RWPE1 (cell line): ENCODE measurements at regions not wholly inside any gene's neighbourhood (a gene's known extent, or its start where the extent isn't known, plus 50 kb on each side); places are given as distances from the start of the nearest gene placed in this dataset.
"Not testable (repeated sequence)": the region's sequence is repeated elsewhere in the genome, so short reads cannot be mapped to it uniquely, and the experiment has no call there.

ENCODE experiments used
- CTCF ChIA-PET: fragments of 350-600 bp; sonication (Branson Sonifier 250); formaldehyde crosslinking; extraction: SDS; loops from one replicate; lab custom pipeline; 2021; lab: Yijun Ruan, JAX
- POLR2A ChIA-PET: fragments of 400-600 bp; formaldehyde crosslinking; extraction: SDS; loops from one replicate; lab custom pipeline; 2020; ENCODE audit warnings: antibody characterized with exemption; ENCODE audit not compliant: low non-redundant PET; lab: Yijun Ruan, JAX
- DNase-seq: peaks from one replicate; pipeline ENCODE4 v3.0.0; 2012; ENCODE audit warnings: low spot score
- H3K27ac ChIP-seq: fragments of 450-650 bp; 2 replicates; pipeline ENCODE4 v1.5.1; 2017
- TF ChIP-seq, protein P1 (sequence below): fragments of 450-650 bp; conservative IDR thresholded peaks from 2 replicates; pipeline ENCODE4 v1.5.1; 2017; ENCODE audit warnings: low read depth, mild to moderate bottlenecking

DNA sequence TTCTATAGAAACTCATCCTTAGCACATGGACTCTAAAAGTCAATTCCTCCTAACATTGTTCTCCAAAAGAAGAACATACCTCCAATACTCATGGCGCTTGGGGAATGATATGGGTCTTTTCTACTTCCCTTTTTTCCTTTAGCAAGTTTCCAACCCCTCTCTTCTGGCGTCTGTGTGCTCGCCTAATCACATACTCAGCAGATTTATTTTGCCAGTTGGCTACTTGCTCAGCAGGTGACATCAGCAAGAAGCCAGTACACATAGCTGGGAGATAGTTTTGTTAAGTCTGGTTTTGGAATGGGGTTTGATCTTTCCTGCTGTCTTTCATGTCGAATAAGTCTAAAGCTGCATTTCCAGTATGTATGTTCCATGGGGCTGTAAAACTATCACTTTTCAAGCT is 193.8 kb downstream of the POM121L12 start:
- DNase-seq, result no peak
- no peak overlapping the region for H3K27ac ChIP-seq
- POLR2A ChIA-PET, result no interaction called here
- TF ChIP-seq, protein P1, sequence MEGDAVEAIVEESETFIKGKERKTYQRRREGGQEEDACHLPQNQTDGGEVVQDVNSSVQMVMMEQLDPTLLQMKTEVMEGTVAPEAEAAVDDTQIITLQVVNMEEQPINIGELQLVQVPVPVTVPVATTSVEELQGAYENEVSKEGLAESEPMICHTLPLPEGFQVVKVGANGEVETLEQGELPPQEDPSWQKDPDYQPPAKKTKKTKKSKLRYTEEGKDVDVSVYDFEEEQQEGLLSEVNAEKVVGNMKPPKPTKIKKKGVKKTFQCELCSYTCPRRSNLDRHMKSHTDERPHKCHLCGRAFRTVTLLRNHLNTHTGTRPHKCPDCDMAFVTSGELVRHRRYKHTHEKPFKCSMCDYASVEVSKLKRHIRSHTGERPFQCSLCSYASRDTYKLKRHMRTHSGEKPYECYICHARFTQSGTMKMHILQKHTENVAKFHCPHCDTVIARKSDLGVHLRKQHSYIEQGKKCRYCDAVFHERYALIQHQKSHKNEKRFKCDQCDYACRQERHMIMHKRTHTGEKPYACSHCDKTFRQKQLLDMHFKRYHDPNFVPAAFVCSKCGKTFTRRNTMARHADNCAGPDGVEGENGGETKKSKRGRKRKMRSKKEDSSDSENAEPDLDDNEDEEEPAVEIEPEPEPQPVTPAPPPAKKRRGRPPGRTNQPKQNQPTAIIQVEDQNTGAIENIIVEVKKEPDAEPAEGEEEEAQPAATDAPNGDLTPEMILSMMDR, result no peak
- CTCF ChIA-PET, result no interaction called here

DNA sequence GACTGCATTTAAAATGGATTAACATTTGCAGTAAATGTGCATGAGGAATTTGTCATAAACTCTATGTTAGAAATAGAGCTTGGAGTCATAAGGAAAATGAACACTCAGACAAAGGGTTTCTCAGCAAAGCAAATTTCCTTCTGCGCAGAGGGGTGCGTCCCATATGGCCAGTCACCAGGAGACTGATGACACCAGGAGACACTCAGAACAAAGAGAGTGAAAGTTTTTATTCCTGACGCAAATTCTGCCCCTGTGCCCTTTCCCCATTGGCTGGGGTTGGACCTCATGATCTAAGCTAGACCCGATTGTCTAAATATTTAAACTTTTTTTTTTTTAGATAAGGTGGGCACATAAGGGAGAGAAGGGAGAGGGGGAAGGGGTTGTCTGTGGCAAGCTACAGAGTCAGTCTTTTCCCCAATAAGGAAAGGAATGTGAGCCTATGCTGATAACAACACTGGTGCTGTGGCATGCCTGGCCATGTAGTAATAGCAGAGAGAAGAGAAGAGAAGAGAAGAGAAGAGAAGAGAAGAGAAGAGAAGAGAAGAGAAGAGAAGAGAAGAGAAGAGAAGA is 202.0 kb downstream of the POM121L12 start:
- TF ChIP-seq, protein P1, result no peak
- ChIA-PET CTCF (interaction anchor here (0.6 kb wide), 1 partner anchor 99 kb away, joined by 3 read pairs; no protein-coding TSS in a partner anchor), POLR2A (no interaction called here)
- no peak overlapping the region for H3K27ac ChIP-seq
- DNase-seq, result no peak

DNA sequence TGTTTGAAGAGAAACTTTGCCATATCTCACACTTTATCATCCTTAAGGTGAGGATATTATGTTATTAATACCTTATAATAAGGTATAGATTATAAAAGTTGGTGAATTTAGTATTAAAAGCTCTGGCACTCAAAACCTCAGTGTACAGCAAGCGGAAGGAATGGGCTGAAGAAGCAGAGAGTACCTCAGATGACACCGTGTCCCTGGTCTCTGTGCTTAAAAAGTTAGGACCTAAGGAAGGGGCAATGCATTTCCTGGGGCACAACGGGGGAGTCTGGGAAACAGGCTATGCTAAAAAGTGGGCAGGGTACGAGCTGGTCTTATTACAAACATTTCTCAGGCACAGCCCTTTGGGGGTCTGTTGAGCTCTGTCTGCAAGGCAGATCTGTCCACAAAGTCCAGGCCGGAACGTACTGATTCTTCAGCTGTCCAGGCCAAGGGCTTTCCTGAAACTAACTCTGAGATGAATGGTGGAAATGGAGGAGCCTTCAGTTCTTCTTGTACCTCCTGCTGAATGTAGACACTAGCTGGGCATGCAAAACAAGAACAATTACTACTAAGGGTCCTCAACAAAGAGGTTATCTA is 202.7 kb downstream of the POM121L12 start:
- ChIA-PET POLR2A (no interaction called here), CTCF (no interaction called here)
- TF ChIP-seq, protein P1, result no peak
- H3K27ac ChIP-seq, result no peak overlapping the region
- no peak for DNase-seq

DNA sequence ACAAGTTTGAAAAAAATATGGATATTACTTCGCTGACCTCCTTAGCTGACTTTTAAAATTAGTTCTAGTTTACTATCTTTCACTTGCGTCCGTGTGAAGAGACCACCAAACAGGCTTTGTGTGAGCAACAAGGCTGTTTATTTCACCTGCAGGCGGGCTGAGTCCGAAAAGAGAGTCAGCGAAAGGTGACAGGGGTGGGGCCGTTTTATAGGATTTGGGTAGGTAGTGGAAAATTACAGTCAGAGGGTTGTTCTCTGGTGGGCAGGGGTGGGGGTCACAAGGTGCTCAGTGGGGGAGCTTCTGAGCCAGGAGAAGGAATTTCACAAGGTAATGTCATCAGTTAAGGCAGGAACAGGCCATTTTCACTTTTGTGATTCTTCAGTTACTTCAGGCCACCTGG is 203.7 kb downstream of the POM121L12 start:
- CTCF ChIA-PET, result not testable (repeated sequence)

DNA sequence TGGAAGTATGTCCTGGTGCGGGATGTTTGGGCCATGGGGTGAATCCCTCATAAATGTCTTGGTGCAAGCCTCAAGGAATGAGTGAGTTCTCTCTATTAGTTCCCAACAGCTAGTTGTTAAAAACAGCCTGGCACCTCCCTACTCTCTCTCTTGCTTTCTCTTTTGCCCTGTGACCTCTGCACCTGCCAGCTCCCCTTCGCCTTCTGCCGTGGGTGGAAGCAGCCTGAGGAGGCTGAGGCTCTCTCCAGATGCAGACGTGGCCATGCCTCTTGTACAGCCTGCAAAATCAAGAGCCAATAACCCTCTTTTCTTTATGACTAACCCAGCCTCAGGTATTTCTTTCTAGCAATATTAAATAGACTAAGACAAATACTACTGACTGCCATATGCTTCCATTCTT is 210.3 kb downstream of the POM121L12 start:
- TF ChIP-seq, protein P1, result no peak
- POLR2A ChIA-PET, result no interaction called here
- DNase-seq, result no peak
- no peak overlapping the region for H3K27ac ChIP-seq
- CTCF ChIA-PET, result interaction anchor here (0.6 kb wide), 1 partner anchor 331 kb away, joined by 3 read pairs; no protein-coding TSS in a partner anchor

More for the DNA sequence above, 203.7 kb downstream of the POM121L12 start:
- DNase-seq, H3K27ac ChIP-seq, POLR2A ChIA-PET: not testable (repeated sequence)

DNA sequence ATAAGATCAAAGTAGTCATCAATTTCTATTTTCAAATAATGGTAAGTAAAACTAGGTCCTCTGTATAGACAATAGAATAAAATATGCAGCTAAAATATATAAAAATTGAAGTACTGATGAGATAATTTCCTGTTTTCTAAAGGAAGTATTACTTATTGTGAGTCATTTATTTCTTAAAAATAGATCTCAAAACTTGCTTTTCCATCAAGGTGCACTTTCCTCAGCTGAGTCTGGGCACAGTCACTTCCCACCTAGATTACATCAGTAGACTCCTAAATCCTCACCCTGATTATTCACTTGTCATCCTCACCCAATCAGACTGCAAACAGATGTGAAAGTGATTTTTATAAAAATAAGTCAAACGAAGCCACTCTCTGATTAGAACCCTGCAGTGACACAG is 211.5 kb downstream of the POM121L12 start:
- POLR2A ChIA-PET, result no interaction called here
- TF ChIP-seq, protein P1, result no peak
- no peak overlapping the region for H3K27ac ChIP-seq
- no peak for DNase-seq
- CTCF ChIA-PET, result no interaction called here

DNA sequence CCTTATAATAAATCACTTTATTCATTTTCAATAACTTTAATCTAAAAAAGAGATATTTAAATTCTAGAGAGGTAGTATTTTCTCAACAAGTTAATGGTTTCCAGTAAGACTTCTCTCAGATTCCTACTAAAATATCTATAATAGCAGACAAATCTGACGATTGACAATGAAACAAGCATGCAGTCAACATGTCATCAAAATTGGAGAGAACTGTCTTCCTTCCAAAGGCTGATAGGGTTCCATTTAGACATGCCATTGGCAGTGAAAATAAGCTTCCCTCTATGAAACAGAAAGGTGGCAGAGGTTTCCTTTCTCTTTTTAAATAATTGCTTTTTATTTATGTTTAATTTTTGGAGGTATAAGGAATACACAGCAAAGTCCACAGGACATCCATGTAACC is 217.1 kb downstream of the POM121L12 start:
- DNase-seq, result no peak
- no peak overlapping the region for H3K27ac ChIP-seq
- CTCF ChIA-PET, result no interaction called here
- POLR2A ChIA-PET, result no interaction called here
- TF ChIP-seq, protein P1, result no peak
